ENCODE measurements at regions not wholly inside any gene's neighbourhood (a gene's known extent, or its start where the extent isn't known, plus 50 kb on each side); places are given as distances from the start of the nearest gene placed in this dataset.

GRCh38 chr1:87265786-87266185 is 62.9 kb upstream of the LMO4 start:
- TF ChIP-seq EZH2phosphoT487 (IDR thresholded peaks at IDR 0.05) (no peak), EZH2 (IDR thresholded peaks at IDR 0.05) (no peak), CTCF (IDR thresholded peaks at IDR 0.05) (no peak)
- no peaks in the 10 kb centered on the region for H3K4me1 Mint-ChIP-seq

GRCh38 chr1:87268111-87268510 is 60.6 kb upstream of the LMO4 start:
- no peaks in the 10 kb centered on the region for H3K27me3 Mint-ChIP-seq (ENCODE audit: insufficient read depth, low read depth)
- no peaks in the 10 kb centered on the region for H3K79me2 ChIP-seq (ENCODE audit: low read depth)
- no peaks in the 10 kb centered on the region for H3K9me3 ChIP-seq (ENCODE audit: low read depth)
- H3K27me3 ChIP-seq = no peaks in the 10 kb centered on the region
- no peaks in the 10 kb centered on the region for H4K20me1 ChIP-seq (ENCODE audit: low read depth)
- no peak for DNase-seq (ENCODE audit: low spot score)
- TF ChIP-seq CTCF (IDR thresholded peaks at IDR 0.05) (no peak), EZH2 (IDR thresholded peaks at IDR 0.05) (no peak), EZH2phosphoT487 (IDR thresholded peaks at IDR 0.05) (no peak)
- no peaks in the 10 kb centered on the region for H3K36me3 Mint-ChIP-seq
- H3K36me3 ChIP-seq = no peaks in the 10 kb centered on the region
- no peak overlapping the region for H3K9ac ChIP-seq
- no peak overlapping the region for H2AFZ ChIP-seq (replicated peaks)
- H3K27ac ChIP-seq = no peak overlapping the region
- H3F3A ChIP-seq (ENCODE audit: low read depth) = no peaks in the 10 kb centered on the region
- H3K4me3 Mint-ChIP-seq = no peak overlapping the region
- H3K4me1 Mint-ChIP-seq = no peaks in the 10 kb centered on the region
- H3K9me3 Mint-ChIP-seq = no peaks in the 10 kb centered on the region
- H3K4me2 ChIP-seq = no peak overlapping the region
- H3K4me1 ChIP-seq = peaks cover 4% of the 10 kb centered on the region
- no peak overlapping the region for H3K27ac Mint-ChIP-seq
- no peak overlapping the region for H3K4me3 ChIP-seq

More at GRCh38 chr1:87265786-87266185, 62.9 kb upstream of the LMO4 start:
- H3K4me1 ChIP-seq = no peaks in the 10 kb centered on the region
- no peak overlapping the region for H3K4me3 Mint-ChIP-seq
- no peak for DNase-seq (ENCODE audit: low spot score)
- H3K27me3 Mint-ChIP-seq (ENCODE audit: insufficient read depth, low read depth) = no peaks in the 10 kb centered on the region
- no peaks in the 10 kb centered on the region for H4K20me1 ChIP-seq (ENCODE audit: low read depth)
- no peak overlapping the region for H3K9ac ChIP-seq
- H3K27me3 ChIP-seq = no peaks in the 10 kb centered on the region
- no peaks in the 10 kb centered on the region for H3K36me3 ChIP-seq
- H3K4me3 ChIP-seq = no peak overlapping the region
- no peaks in the 10 kb centered on the region for H3K36me3 Mint-ChIP-seq
- H3F3A ChIP-seq (ENCODE audit: low read depth) = no peaks in the 10 kb centered on the region
- no peak overlapping the region for H3K27ac Mint-ChIP-seq
- H3K4me2 ChIP-seq = no peak overlapping the region
- no peaks in the 10 kb centered on the region for H3K79me2 ChIP-seq (ENCODE audit: low read depth)
- no peaks in the 10 kb centered on the region for H3K9me3 ChIP-seq (ENCODE audit: low read depth)
- H2AFZ ChIP-seq (replicated peaks) = no peak overlapping the region
- H3K27ac ChIP-seq = no peak overlapping the region
- H3K9me3 Mint-ChIP-seq = no peaks in the 10 kb centered on the region

- Mint-ChIP-seq H3K36me3 (no peaks in the 10 kb centered on the region), H3K4me3 (no peak overlapping the region), H3K9me3 (no peaks in the 10 kb centered on the region), H3K4me1 (peaks cover 9% of the 10 kb centered on the region), H3K27me3 (ENCODE audit: insufficient read depth, low read depth) (peaks cover under 1% of the 10 kb centered on the region), H3K27ac (no peak overlapping the region)
- Histone ChIP-seq H3K9ac (no peak overlapping the region), H3F3A (ENCODE audit: low read depth) (no peaks in the 10 kb centered on the region), H3K36me3 (no peaks in the 10 kb centered on the region), H3K4me2 (no peak overlapping the region), H3K4me1 (peaks cover 4% of the 10 kb centered on the region), H2AFZ (replicated peaks) (no peak overlapping the region), H3K79me2 (ENCODE audit: low read depth) (no peaks in the 10 kb centered on the region), H4K20me1 (ENCODE audit: low read depth) (no peaks in the 10 kb centered on the region), H3K9me3 (ENCODE audit: low read depth) (no peaks in the 10 kb centered on the region), H3K4me3 (no peak overlapping the region), H3K27me3 (no peaks in the 10 kb centered on the region), H3K27ac (no peak overlapping the region)
- TF ChIP-seq EZH2phosphoT487 (IDR thresholded peaks at IDR 0.05) (no peak), EZH2 (IDR thresholded peaks at IDR 0.05) (no peak)
- DNase-seq (ENCODE audit: low spot score) = no peak
Measured at GRCh38 chr1:87269921-87270320, 58.8 kb upstream of the LMO4 start.

- no peak overlapping the region for H2AFZ ChIP-seq (replicated peaks)
- Mint-ChIP-seq H3K27me3 (ENCODE audit: insufficient read depth, low read depth) (peaks cover 3% of the 10 kb centered on the region), H3K9me3 (no peaks in the 10 kb centered on the region), H3K27ac (no peak overlapping the region), H3K4me1 (peaks cover 13% of the 10 kb centered on the region), H3K4me3 (no peak overlapping the region), H3K36me3 (no peaks in the 10 kb centered on the region)
- no peaks in the 10 kb centered on the region for H4K20me1 ChIP-seq (ENCODE audit: low read depth)
- no peaks in the 10 kb centered on the region for H3K79me2 ChIP-seq (ENCODE audit: low read depth)
- no peaks in the 10 kb centered on the region for H3K27me3 ChIP-seq
- H3K36me3 ChIP-seq = no peaks in the 10 kb centered on the region
- peaks cover 4% of the 10 kb centered on the region for H3K4me1 ChIP-seq
- H3K4me3 ChIP-seq = no peak overlapping the region
- no peak overlapping the region for H3K27ac ChIP-seq
- no peak overlapping the region for H3K9ac ChIP-seq
- H3K9me3 ChIP-seq (ENCODE audit: low read depth) = no peaks in the 10 kb centered on the region
- no peaks in the 10 kb centered on the region for H3F3A ChIP-seq (ENCODE audit: low read depth)
- no peak overlapping the region for H3K4me2 ChIP-seq
- peak; percentile 50 for DNase-seq (ENCODE audit: low spot score)
- no peak for TF ChIP-seq CTCF (IDR thresholded peaks at IDR 0.05)
- no peak for TF ChIP-seq EZH2 (IDR thresholded peaks at IDR 0.05)
- no peak for TF ChIP-seq EZH2phosphoT487 (IDR thresholded peaks at IDR 0.05)
Measured at GRCh38 chr1:87273291-87273690, 55.4 kb upstream of the LMO4 start.
